Testis (tissue), 2 donors: ENCODE measurements at regions not wholly inside any gene's neighbourhood (a gene's known extent, or its start where the extent isn't known, plus 50 kb on each side); places are given as distances from the start of the nearest gene placed in this dataset.

Source experiments
- POLR2A ChIP-seq: fragments of 450-650 bp; IDR thresholded peaks from one replicate; pipeline ENCODE4 v1.6.1; 2017; ENCODE audit warnings: antibody characterized with exemption, mild to moderate bottlenecking, moderate library complexity
- TF ChIP-seq, protein P1 (sequence below), 3 experiments: fragments of 450-650 bp in 2 of 3; fragments of 200-600 bp in 1 of 3; sonication (generic) in 1 of 3; IDR thresholded peaks; one replicate each; pipeline ENCODE4 v1.5.1; 2016 to 2019; ENCODE audit warnings: antibody characterized with exemption in 3 of 3, mild to moderate bottlenecking in 2 of 3, moderate library complexity in 1 of 3

GRCh38 chr11:39678996-39679395, 1780.5 kb downstream of the LRRC4C start:
- TF ChIP-seq, protein P1, sequence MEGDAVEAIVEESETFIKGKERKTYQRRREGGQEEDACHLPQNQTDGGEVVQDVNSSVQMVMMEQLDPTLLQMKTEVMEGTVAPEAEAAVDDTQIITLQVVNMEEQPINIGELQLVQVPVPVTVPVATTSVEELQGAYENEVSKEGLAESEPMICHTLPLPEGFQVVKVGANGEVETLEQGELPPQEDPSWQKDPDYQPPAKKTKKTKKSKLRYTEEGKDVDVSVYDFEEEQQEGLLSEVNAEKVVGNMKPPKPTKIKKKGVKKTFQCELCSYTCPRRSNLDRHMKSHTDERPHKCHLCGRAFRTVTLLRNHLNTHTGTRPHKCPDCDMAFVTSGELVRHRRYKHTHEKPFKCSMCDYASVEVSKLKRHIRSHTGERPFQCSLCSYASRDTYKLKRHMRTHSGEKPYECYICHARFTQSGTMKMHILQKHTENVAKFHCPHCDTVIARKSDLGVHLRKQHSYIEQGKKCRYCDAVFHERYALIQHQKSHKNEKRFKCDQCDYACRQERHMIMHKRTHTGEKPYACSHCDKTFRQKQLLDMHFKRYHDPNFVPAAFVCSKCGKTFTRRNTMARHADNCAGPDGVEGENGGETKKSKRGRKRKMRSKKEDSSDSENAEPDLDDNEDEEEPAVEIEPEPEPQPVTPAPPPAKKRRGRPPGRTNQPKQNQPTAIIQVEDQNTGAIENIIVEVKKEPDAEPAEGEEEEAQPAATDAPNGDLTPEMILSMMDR (IDR thresholded peaks at IDR 0.05), result no peak
- no peak for TF ChIP-seq POLR2A
